Colonic mucosa (tissue), 4 donors: ENCODE measurements at regions not wholly inside any gene's neighbourhood (a gene's known extent, or its start where the extent isn't known, plus 50 kb on each side); places are given as distances from the start of the nearest gene placed in this dataset.

ENCODE experiments used
- DNase-seq: peaks from one replicate; pipeline ENCODE4 v3.0.0-alpha.2; 2020
- H3K27ac ChIP-seq: fragments of 200-600 bp; one replicate; pipeline ENCODE4 v1.8.0; 2021
- H3K27me3 ChIP-seq: fragments of 200-600 bp; one replicate; pipeline ENCODE4 v1.8.0; 2021
- H3K36me3 ChIP-seq: fragments of 200-600 bp; one replicate; pipeline ENCODE4 v1.8.0; 2021
- H3K4me1 ChIP-seq: fragments of 200-600 bp; one replicate; pipeline ENCODE4 v1.8.0; 2021; ENCODE audit warnings: mild to moderate bottlenecking
- H3K4me3 ChIP-seq: fragments of 200-600 bp; one replicate; pipeline ENCODE4 v1.8.0; 2021
- H3K9ac ChIP-seq, 2 donors: one replicate each; pipeline ENCODE4 v1.7.0; 2013; ENCODE audit warnings: control low read depth in 2 of 2, low read depth in 2 of 2, low read length in 2 of 2
- H3K9me3 ChIP-seq: fragments of 200-600 bp; one replicate; pipeline ENCODE4 v1.8.0; 2021
- intact Hi-C: fragments of 100-400 bp; cut with DNase I; formaldehyde crosslinking; loops from one replicate; pipeline ENCODE4 v1.14.1; 2022
- TF ChIP-seq, protein P1 (sequence below): fragments of 200-600 bp; IDR thresholded peaks from one replicate; pipeline ENCODE4 v1.8.0; 2022; ENCODE audit warnings: antibody characterized with exemption, mild to moderate bottlenecking
- donor health status: healthy.
- donor health status: DM: no; HTN: no; CAD: no.
- donor health status: DM: no; HTN: no; CAD: no.

DNA sequence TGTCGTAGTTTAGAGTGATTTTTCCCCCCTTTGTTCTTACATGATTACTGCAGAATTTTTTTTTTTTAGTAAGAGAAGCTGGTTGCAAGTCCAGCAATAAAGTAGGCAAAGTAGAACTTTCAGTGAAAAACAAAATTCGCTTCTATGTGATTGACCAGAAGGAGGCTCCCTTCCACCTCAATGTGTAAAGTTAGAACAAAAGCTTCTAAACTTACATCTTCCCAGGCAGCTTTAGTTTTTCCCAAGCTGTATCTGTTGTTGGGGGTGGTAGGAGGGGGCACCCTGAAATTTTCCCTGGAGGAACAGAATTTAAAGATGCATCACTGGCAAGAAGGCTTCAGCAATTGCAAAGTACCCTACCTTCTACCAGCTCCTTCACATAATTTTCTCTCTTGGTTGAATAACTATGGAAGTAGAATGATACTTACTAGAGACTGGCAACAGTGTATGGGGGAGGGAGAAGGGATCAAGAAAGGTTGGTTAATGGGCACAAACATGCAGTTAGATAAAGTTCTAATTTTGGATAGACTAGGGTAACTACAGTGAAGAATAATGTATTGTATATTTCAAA, 87.3 kb upstream of the E2F7 start:
- no peaks in the 10 kb centered on the region for H3K9me3 ChIP-seq
- H3K4me1 ChIP-seq = no peaks in the 10 kb centered on the region
- H3K36me3 ChIP-seq = no peaks in the 10 kb centered on the region
- intact Hi-C loops = loop anchor here (2.0 kb wide), 1 partner anchor 532 kb away; no protein-coding TSS in a partner anchor
- no peaks in the 10 kb centered on the region for H3K27me3 ChIP-seq
- DNase-seq = no peak
- no peak overlapping the region for H3K9ac ChIP-seq
- no peak overlapping the region for H3K27ac ChIP-seq
- H3K4me3 ChIP-seq = no peak overlapping the region
- TF ChIP-seq, protein P1, sequence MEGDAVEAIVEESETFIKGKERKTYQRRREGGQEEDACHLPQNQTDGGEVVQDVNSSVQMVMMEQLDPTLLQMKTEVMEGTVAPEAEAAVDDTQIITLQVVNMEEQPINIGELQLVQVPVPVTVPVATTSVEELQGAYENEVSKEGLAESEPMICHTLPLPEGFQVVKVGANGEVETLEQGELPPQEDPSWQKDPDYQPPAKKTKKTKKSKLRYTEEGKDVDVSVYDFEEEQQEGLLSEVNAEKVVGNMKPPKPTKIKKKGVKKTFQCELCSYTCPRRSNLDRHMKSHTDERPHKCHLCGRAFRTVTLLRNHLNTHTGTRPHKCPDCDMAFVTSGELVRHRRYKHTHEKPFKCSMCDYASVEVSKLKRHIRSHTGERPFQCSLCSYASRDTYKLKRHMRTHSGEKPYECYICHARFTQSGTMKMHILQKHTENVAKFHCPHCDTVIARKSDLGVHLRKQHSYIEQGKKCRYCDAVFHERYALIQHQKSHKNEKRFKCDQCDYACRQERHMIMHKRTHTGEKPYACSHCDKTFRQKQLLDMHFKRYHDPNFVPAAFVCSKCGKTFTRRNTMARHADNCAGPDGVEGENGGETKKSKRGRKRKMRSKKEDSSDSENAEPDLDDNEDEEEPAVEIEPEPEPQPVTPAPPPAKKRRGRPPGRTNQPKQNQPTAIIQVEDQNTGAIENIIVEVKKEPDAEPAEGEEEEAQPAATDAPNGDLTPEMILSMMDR = peak; percentile 26

DNA sequence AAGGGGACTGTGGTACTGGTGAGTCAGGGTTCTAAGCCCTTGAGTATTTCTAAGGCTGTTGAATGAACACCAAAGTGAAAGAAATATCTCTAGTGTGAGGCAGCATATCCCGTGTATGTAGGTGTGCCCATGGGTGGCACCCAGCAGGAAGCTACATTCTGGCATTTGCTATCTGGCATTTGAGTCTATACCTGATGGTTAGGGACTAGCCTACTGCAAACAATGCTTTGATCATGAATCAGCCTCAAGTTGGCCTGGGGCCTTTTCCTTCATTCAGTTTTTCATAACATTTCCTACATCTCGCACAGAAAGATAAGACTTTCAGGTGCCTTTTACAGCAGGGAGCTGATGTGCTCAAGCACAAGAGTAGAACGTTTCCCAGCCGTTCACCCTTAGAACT, 85.7 kb upstream of the E2F7 start:
- Histone ChIP-seq H3K27ac (no peak overlapping the region), H3K4me1 (no peaks in the 10 kb centered on the region), H3K9ac (no peak overlapping the region), H3K36me3 (no peaks in the 10 kb centered on the region), H3K4me3 (no peak overlapping the region), H3K9me3 (no peaks in the 10 kb centered on the region), H3K27me3 (no peaks in the 10 kb centered on the region)
- DNase-seq = no peak
- TF ChIP-seq, protein P1 = no peak
- intact Hi-C loops = no loop called here

DNA sequence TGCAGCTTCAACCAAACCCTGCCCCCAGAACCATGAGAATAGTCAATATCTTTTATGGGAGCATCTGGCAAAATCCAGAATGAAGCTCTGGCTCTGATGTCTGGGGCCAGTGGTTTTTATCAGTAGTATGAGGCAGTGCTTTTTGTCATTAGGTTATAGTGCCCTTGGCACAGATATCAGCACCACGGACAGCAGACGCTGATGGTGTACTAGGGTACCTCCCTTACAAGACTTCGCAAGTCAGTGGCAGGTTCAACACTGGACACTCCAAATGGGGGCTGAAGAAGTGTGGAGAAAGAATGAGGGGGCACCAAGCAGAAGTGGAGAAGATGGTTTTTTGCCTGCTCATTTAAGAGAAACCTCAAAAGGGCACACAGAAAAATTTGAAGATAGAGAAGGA, 68.2 kb upstream of the E2F7 start:
- no peak overlapping the region for H3K27ac ChIP-seq
- no peaks in the 10 kb centered on the region for H3K36me3 ChIP-seq
- H3K4me1 ChIP-seq = no peaks in the 10 kb centered on the region
- DNase-seq = peak; percentile 22
- no peak overlapping the region for H3K4me3 ChIP-seq
- no peaks in the 10 kb centered on the region for H3K27me3 ChIP-seq
- TF ChIP-seq, protein P1 = no peak
- intact Hi-C loops = no loop called here
- H3K9me3 ChIP-seq = no peaks in the 10 kb centered on the region
- no peak overlapping the region for H3K9ac ChIP-seq

DNA sequence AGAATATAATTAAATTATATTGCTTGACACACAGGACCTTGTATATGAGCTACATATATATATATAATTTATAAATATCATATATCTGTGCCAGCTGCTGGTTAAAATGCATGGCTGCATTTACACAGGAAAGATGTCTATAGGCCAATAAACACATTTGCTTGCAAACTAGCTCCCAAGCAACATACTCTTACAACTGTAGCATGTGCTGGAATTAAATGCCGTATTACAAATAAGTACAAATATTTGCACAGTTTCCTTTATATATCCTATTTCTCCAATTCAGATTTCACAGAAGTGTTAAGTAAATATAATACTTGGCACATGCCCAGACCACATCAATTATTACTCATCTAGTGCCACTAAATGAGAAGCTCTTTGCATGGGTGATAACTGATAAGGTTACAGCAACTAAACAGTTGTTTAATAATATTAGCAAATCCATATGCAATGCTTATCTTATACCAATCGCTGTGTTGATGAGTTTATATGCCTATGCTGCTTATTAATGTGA, 66.7 kb upstream of the E2F7 start:
- Histone ChIP-seq H3K27me3 (no peaks in the 10 kb centered on the region), H3K27ac (no peak overlapping the region), H3K9ac (no peak overlapping the region), H3K4me1 (no peaks in the 10 kb centered on the region), H3K4me3 (no peak overlapping the region), H3K9me3 (no peaks in the 10 kb centered on the region), H3K36me3 (no peaks in the 10 kb centered on the region)
- intact Hi-C loops = no loop called here
- DNase-seq = no peak
- TF ChIP-seq, protein P1 = no peak

DNA sequence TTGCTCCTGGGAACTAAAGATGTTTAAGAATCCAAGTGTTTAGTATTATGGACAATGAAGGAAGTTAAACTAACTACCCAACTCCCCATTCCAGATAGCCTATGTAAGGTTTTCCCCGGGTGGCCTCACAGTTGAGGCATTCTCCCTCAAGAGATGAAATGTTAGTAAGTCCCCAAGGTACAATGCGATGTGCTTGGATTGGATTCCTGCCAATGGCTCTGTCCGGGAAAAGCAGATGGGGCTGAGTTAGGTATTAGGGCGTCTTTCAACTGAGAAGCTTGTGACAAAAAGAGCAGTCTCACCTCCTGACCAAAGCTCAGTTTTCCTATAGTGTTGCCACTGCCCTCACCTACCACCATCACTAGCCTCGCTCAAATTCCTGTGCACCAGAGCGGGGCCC, 64.8 kb upstream of the E2F7 start:
- intact Hi-C loops = no loop called here

More for the DNA sequence above, 64.8 kb upstream of the E2F7 start:
- Histone ChIP-seq H3K9me3 (no peaks in the 10 kb centered on the region), H3K36me3 (no peaks in the 10 kb centered on the region), H3K27me3 (no peaks in the 10 kb centered on the region), H3K4me3 (no peak overlapping the region), H3K27ac (no peak overlapping the region), H3K9ac (no peak overlapping the region), H3K4me1 (no peaks in the 10 kb centered on the region)
- no peak for DNase-seq
- TF ChIP-seq, protein P1 = no peak
